ENCODE measurements at regions not wholly inside any gene's neighbourhood (a gene's known extent, or its start where the extent isn't known, plus 50 kb on each side); places are given as distances from the start of the nearest gene placed in this dataset.

GRCh38 chr1:235045921-235046601 lies 82.6 kb downstream of the TOMM20 start:
- no peak overlapping the region for H2BK5ac ChIP-seq (ENCODE audit: low read depth, low read length, poor library complexity)
- no peak overlapping the region for H2AK5ac ChIP-seq (ENCODE audit: low read length)
- no peak overlapping the region for H3K14ac ChIP-seq (ENCODE audit: low read length)
- no peak for DNase-seq
- H2BK12ac ChIP-seq (ENCODE audit: low read length): no peak overlapping the region
- no peak overlapping the region for H4K8ac ChIP-seq (ENCODE audit: low read depth, low read length)
- H3K4me2 ChIP-seq (ENCODE audit: low read length): no peak overlapping the region
- peaks cover 9 to 12% of the 10 kb centered on the region in 2 experiments for H3K4me1 ChIP-seq (ENCODE audit: control insufficient read depth in 1 of 2, insufficient read depth in 2 of 2, low read length in 2 of 2)
- no peaks in the 10 kb centered on the region for H3K36me3 ChIP-seq (ENCODE audit: control insufficient read depth in 1 of 2, insufficient read depth in 2 of 2, low read length in 2 of 2)
- H3K18ac ChIP-seq (ENCODE audit: low read length): no peak overlapping the region
- H3K4me3 ChIP-seq (ENCODE audit: low read depth, low read length): no peak overlapping the region
- no peak overlapping the region for H4K91ac ChIP-seq (ENCODE audit: low read depth, low read length)
- no CpG with 5 or more reads among the region's 17 CpGs for WGBS (ENCODE audit: extremely low coverage, insufficient coverage, insufficient read length)
- no peak overlapping the region for H2BK120ac ChIP-seq (ENCODE audit: insufficient read depth, low read length, poor library complexity)
- no peak overlapping the region for H3K4ac ChIP-seq (ENCODE audit: low read depth, low read length)
- H2AFZ ChIP-seq (ENCODE audit: insufficient read depth, low read length, poor library complexity): no peak overlapping the region
- H3K9ac ChIP-seq (ENCODE audit: low read length): no peak overlapping the region
- H3K79me2 ChIP-seq (ENCODE audit: control insufficient read depth, insufficient read depth, low read length, poor library complexity): no peaks in the 10 kb centered on the region
- no peak overlapping the region for H3K23ac ChIP-seq (ENCODE audit: low read length)
- H4K12ac ChIP-seq (ENCODE audit: low read depth, low read length): no peak overlapping the region
- H3K27me3 ChIP-seq (ENCODE audit: insufficient read depth, low read length): no peaks in the 10 kb centered on the region
- no peak overlapping the region for H3K27ac ChIP-seq (ENCODE audit: low read depth, low read length)
- H3K79me1 ChIP-seq (ENCODE audit: low read length): peaks cover 4% of the 10 kb centered on the region
- H3K9me3 ChIP-seq (ENCODE audit: insufficient read depth, low read depth, low read length): peaks cover 2% of the 10 kb centered on the region

- H2BK120ac ChIP-seq (ENCODE audit: insufficient read depth, low read length, poor library complexity): no peak overlapping the region
- peaks cover 5 to 10% of the 10 kb centered on the region in 2 experiments for H3K4me1 ChIP-seq (ENCODE audit: control insufficient read depth in 1 of 2, insufficient read depth in 2 of 2, low read length in 2 of 2)
- peaks cover 4% of the 10 kb centered on the region for H3K79me1 ChIP-seq (ENCODE audit: low read length)
- H3K36me3 ChIP-seq (ENCODE audit: control insufficient read depth in 1 of 2, insufficient read depth in 2 of 2, low read length in 2 of 2): no peaks in the 10 kb centered on the region
- no peak overlapping the region for H3K4me2 ChIP-seq (ENCODE audit: low read length)
- H3K4me3 ChIP-seq (ENCODE audit: low read depth, low read length): no peak overlapping the region
- no peak overlapping the region for H3K27ac ChIP-seq (ENCODE audit: low read depth, low read length)
- no peak overlapping the region for H3K4ac ChIP-seq (ENCODE audit: low read depth, low read length)
- WGBS (ENCODE audit: extremely low coverage, insufficient coverage, insufficient read length): no CpG with 5 or more reads among the region's 10 CpGs
- H4K91ac ChIP-seq (ENCODE audit: low read depth, low read length): no peak overlapping the region
- no peak overlapping the region for H3K14ac ChIP-seq (ENCODE audit: low read length)
- H3K27me3 ChIP-seq (ENCODE audit: insufficient read depth, low read length): no peaks in the 10 kb centered on the region
- no peak overlapping the region for H2AFZ ChIP-seq (ENCODE audit: insufficient read depth, low read length, poor library complexity)
- no peak overlapping the region for H3K9ac ChIP-seq (ENCODE audit: low read length)
- no peak overlapping the region for H4K12ac ChIP-seq (ENCODE audit: low read depth, low read length)
- H3K79me2 ChIP-seq (ENCODE audit: control insufficient read depth, insufficient read depth, low read length, poor library complexity): no peaks in the 10 kb centered on the region
- H2BK5ac ChIP-seq (ENCODE audit: low read depth, low read length, poor library complexity): no peak overlapping the region
- H2AK5ac ChIP-seq (ENCODE audit: low read length): no peak overlapping the region
- no peak overlapping the region for H3K23ac ChIP-seq (ENCODE audit: low read length)
- H4K8ac ChIP-seq (ENCODE audit: low read depth, low read length): no peak overlapping the region
- no peak for DNase-seq
- no peak overlapping the region for H2BK12ac ChIP-seq (ENCODE audit: low read length)
- H3K9me3 ChIP-seq (ENCODE audit: insufficient read depth, low read depth, low read length): peaks cover 2% of the 10 kb centered on the region
- no peak overlapping the region for H3K18ac ChIP-seq (ENCODE audit: low read length)
Observed at GRCh38 chr1:235045034-235045690, 83.5 kb downstream of the TOMM20 start.

- H3K79me2 ChIP-seq (ENCODE audit: control insufficient read depth, insufficient read depth, low read length, poor library complexity): no peaks in the 10 kb centered on the region
- no peaks in the 10 kb centered on the region for H3K9me3 ChIP-seq (ENCODE audit: insufficient read depth, low read depth, low read length)
- no peak overlapping the region for H2AFZ ChIP-seq (ENCODE audit: insufficient read depth, low read length, poor library complexity)
- DNase-seq: no peak
- no peak overlapping the region for H3K27ac ChIP-seq (ENCODE audit: low read depth, low read length)
- no CpG with 5 or more reads among the region's 3 CpGs for WGBS (ENCODE audit: extremely low coverage, insufficient coverage, insufficient read length)
- H4K91ac ChIP-seq (ENCODE audit: low read depth, low read length): no peak overlapping the region
- H2BK120ac ChIP-seq (ENCODE audit: insufficient read depth, low read length, poor library complexity): no peak overlapping the region
- no peak overlapping the region for H3K9ac ChIP-seq (ENCODE audit: low read length)
- H3K23ac ChIP-seq (ENCODE audit: low read length): no peak overlapping the region
- H3K27me3 ChIP-seq (ENCODE audit: insufficient read depth, low read length): no peaks in the 10 kb centered on the region
- H3K18ac ChIP-seq (ENCODE audit: low read length): no peak overlapping the region
- H4K12ac ChIP-seq (ENCODE audit: low read depth, low read length): no peak overlapping the region
- no peaks in the 10 kb centered on the region for H3K79me1 ChIP-seq (ENCODE audit: low read length)
- no peak overlapping the region for H3K14ac ChIP-seq (ENCODE audit: low read length)
- H2BK12ac ChIP-seq (ENCODE audit: low read length): no peak overlapping the region
- peaks cover 0 to 3% of the 10 kb centered on the region in 2 experiments for H3K4me1 ChIP-seq (ENCODE audit: control insufficient read depth in 1 of 2, insufficient read depth in 2 of 2, low read length in 2 of 2)
- no peak overlapping the region for H3K4me2 ChIP-seq (ENCODE audit: low read length)
- H2AK5ac ChIP-seq (ENCODE audit: low read length): no peak overlapping the region
- no peak overlapping the region for H2BK5ac ChIP-seq (ENCODE audit: low read depth, low read length, poor library complexity)
- no peaks in the 10 kb centered on the region for H3K36me3 ChIP-seq (ENCODE audit: control insufficient read depth in 1 of 2, insufficient read depth in 2 of 2, low read length in 2 of 2)
- H4K8ac ChIP-seq (ENCODE audit: low read depth, low read length): no peak overlapping the region
- H3K4ac ChIP-seq (ENCODE audit: low read depth, low read length): no peak overlapping the region
- no peak overlapping the region for H3K4me3 ChIP-seq (ENCODE audit: low read depth, low read length)
Observed at GRCh38 chr1:235043234-235043633, 85.4 kb downstream of the TOMM20 start.

DNA sequence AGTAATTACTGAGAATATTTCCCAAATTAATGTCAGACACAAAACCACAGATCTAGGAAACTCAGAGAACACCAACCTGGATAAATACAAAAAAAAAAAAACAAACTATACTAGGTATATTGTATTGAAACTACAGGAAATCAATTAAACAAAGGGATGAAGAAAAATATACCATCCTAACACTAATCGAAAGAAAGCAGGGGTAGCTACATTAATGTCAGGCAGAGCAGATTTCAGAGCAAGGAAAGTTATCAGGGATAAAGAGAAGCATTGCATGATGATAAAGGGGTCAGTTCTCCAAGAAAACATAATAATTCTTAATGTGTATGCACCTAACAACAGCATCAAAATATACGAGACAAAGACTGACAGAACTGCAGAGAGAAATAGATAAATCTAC lies 89.9 kb downstream of the TOMM20 start:
- WGBS (ENCODE audit: extremely low coverage, insufficient coverage, insufficient read length): no CpG with 5 or more reads among the region's 2 CpGs

More for the DNA sequence above, 89.9 kb downstream of the TOMM20 start:
- H4K12ac ChIP-seq (ENCODE audit: low read depth, low read length): no peak overlapping the region
- no peak for DNase-seq
- no peaks in the 10 kb centered on the region for H3K9me3 ChIP-seq (ENCODE audit: insufficient read depth, low read depth, low read length)
- no peak overlapping the region for H2BK5ac ChIP-seq (ENCODE audit: low read depth, low read length, poor library complexity)
- no peak overlapping the region for H3K27ac ChIP-seq (ENCODE audit: low read depth, low read length)
- H3K9ac ChIP-seq (ENCODE audit: low read length): no peak overlapping the region
- H2BK120ac ChIP-seq (ENCODE audit: insufficient read depth, low read length, poor library complexity): no peak overlapping the region
- no peak overlapping the region for H3K23ac ChIP-seq (ENCODE audit: low read length)
- H4K91ac ChIP-seq (ENCODE audit: low read depth, low read length): no peak overlapping the region
- H3K79me2 ChIP-seq (ENCODE audit: control insufficient read depth, insufficient read depth, low read length, poor library complexity): no peaks in the 10 kb centered on the region
- no peak overlapping the region for H2AFZ ChIP-seq (ENCODE audit: insufficient read depth, low read length, poor library complexity)
- H3K14ac ChIP-seq (ENCODE audit: low read length): no peak overlapping the region
- no peak overlapping the region for H3K4me3 ChIP-seq (ENCODE audit: low read depth, low read length)
- H4K8ac ChIP-seq (ENCODE audit: low read depth, low read length): no peak overlapping the region
- no peaks in the 10 kb centered on the region for H3K36me3 ChIP-seq (ENCODE audit: control insufficient read depth in 1 of 2, insufficient read depth in 2 of 2, low read length in 2 of 2)
- H3K4me1 ChIP-seq (ENCODE audit: control insufficient read depth in 1 of 2, insufficient read depth in 2 of 2, low read length in 2 of 2): peaks cover 3 to 6% of the 10 kb centered on the region in 2 experiments
- H3K4ac ChIP-seq (ENCODE audit: low read depth, low read length): no peak overlapping the region
- peaks cover 3% of the 10 kb centered on the region for H3K79me1 ChIP-seq (ENCODE audit: low read length)
- H3K18ac ChIP-seq (ENCODE audit: low read length): no peak overlapping the region
- H2AK5ac ChIP-seq (ENCODE audit: low read length): no peak overlapping the region
- no peaks in the 10 kb centered on the region for H3K27me3 ChIP-seq (ENCODE audit: insufficient read depth, low read length)
- no peak overlapping the region for H2BK12ac ChIP-seq (ENCODE audit: low read length)
- H3K4me2 ChIP-seq (ENCODE audit: low read length): no peak overlapping the region
